Esophagus squamous epithelium (tissue), 4 donors: ENCODE measurements at regions not wholly inside any gene's neighbourhood (a gene's known extent, or its start where the extent isn't known, plus 50 kb on each side); places are given as distances from the start of the nearest gene placed in this dataset.

ENCODE experiments used
- CTCF ChIP-seq, 6 experiments: fragments of 450-650 bp in 4 of 6; fragments of 200-600 bp in 2 of 6; sonication (generic) in 2 of 6; IDR thresholded peaks; one replicate each; pipeline ENCODE4 v1.5.1; 2016 to 2019; ENCODE audit warnings: antibody characterized with exemption in 6 of 6, mild to moderate bottlenecking in 4 of 6, moderate library complexity in 4 of 6
- POLR2A ChIP-seq, 4 donors: fragments of 450-650 bp; IDR thresholded peaks; one replicate each; pipeline ENCODE4 v1.6.1; 2017; ENCODE audit warnings: antibody characterized with exemption in 4 of 4, mild to moderate bottlenecking in 4 of 4, moderate library complexity in 3 of 4

DNA sequence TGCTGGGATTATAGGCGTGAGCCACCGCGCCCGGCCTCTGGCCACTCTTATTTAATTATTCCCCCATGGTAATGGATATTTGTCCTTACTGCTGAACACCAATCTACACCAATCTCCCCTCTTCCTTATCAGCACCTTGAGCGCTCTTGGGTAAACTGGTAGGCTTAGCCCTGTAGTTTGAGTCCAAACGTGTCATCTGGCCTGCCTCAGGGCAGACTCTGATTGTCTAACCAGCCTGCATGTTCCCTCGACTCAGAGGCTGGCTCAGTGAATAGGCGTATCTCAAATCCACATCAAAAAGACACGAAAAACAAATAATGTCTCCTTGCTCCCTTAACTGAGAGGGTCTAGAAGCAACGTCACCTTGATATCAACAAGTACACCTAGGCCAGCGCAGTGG, 260.9 kb downstream of the TFAP2C start:
- no peak for TF ChIP-seq POLR2A (IDR thresholded peaks at IDR 0.05)
- TF ChIP-seq CTCF (IDR thresholded peaks at IDR 0.05) = no peak
